ENCODE measurements at regions not wholly inside any gene's neighbourhood (a gene's known extent, or its start where the extent isn't known, plus 50 kb on each side); places are given as distances from the start of the nearest gene placed in this dataset.

GRCh38 chr9:24953070-24953469 is 407.4 kb upstream of the IZUMO3 start:
- dilution Hi-C loops (cut with HindIII; ENCODE audit: low sequenced_read_pairs, unreplicated experiment) = no loop called here
- H3K18ac ChIP-seq (ENCODE audit: low read depth, low read length) = no peak overlapping the region
- H3K9me1 ChIP-seq (ENCODE audit: insufficient read depth, low read length) = no peaks in the 10 kb centered on the region
- no peak overlapping the region for H3K14ac ChIP-seq (replicated peaks; ENCODE audit: low read depth, low read length)
- no peaks in the 10 kb centered on the region for H3K36me3 ChIP-seq (ENCODE audit: control insufficient read depth, insufficient read depth, low read length)
- in situ Hi-C loops (cut with MboI; ENCODE audit: low sequenced_read_pairs) = no loop called here
- no peaks in the 10 kb centered on the region for H4K20me1 ChIP-seq (ENCODE audit: insufficient read depth, low read length)
- no peak overlapping the region for H2AFZ ChIP-seq (replicated peaks; ENCODE audit: low read length, poor library complexity)
- BruUV-seq (replicated peaks) = no TSS peak
- H3K4ac ChIP-seq (ENCODE audit: low read depth, low read length) = no peak overlapping the region
- H3K4me1 ChIP-seq (ENCODE audit: control insufficient read depth, insufficient read depth, low read length) = no peaks in the 10 kb centered on the region
- CTCF ChIA-PET = no interaction called here
- H3K9ac ChIP-seq (ENCODE audit: low read depth, low read length) = no peak overlapping the region
- no peak overlapping the region for H2BK20ac ChIP-seq (ENCODE audit: low read depth, low read length)
- no peak overlapping the region for H3K23ac ChIP-seq (ENCODE audit: low read depth, low read length)
- H4K91ac ChIP-seq (ENCODE audit: insufficient read depth, low read depth, low read length) = no peak overlapping the region
- ATAC-seq (ENCODE audit: low read depth) = no peak
- no peak overlapping the region for H2BK120ac ChIP-seq (ENCODE audit: low read depth, low read length)
- WGBS, 2 experiments (ENCODE audit: extremely low coverage in 2 of 2, insufficient read length in 1 of 2) = no CpG with 5 or more reads among the region's 1 CpG
- H3K27ac ChIP-seq (ENCODE audit: insufficient read depth, low read length) = no peak overlapping the region
- H4K5ac ChIP-seq (ENCODE audit: low read depth, low read length) = no peak overlapping the region
- intact Hi-C loops (cut with micrococcal nuclease) = no loop called here
- 0 out of 2 replicates have a peak, but pooled peaks cover 2% of the 10 kb centered on the region for H3K9me3 ChIP-seq (ENCODE audit: control insufficient read depth, insufficient read depth, low read length)
- no peak overlapping the region for H3K4me2 ChIP-seq (ENCODE audit: low read depth, low read length)
- no peak overlapping the region for H2AK5ac ChIP-seq (ENCODE audit: low read depth, low read length)
- no peak overlapping the region for H3K4me3 ChIP-seq (ENCODE audit: insufficient read depth, low read depth, low read length)
- H2BK15ac ChIP-seq (ENCODE audit: low read depth, low read length) = no peak overlapping the region
- H2AK9ac ChIP-seq (replicated peaks; ENCODE audit: low read depth, low read length, poor library complexity) = no peak overlapping the region
- no peak overlapping the region for H3K56ac ChIP-seq (ENCODE audit: extremely low read depth, insufficient read depth, low read length)
- POLR2A ChIA-PET (ENCODE audit: unreplicated experiment) = no interaction called here
- no peak overlapping the region for H4K8ac ChIP-seq (ENCODE audit: low read depth in 2 of 2, low read length in 2 of 2)
- no peaks in the 10 kb centered on the region for H3K79me1 ChIP-seq (ENCODE audit: low read depth in 1 of 2, low read length in 2 of 2)
- TF ChIP-seq RFX5 (IDR thresholded peaks at IDR 0.05; ENCODE audit: low read depth, low read length) (no peak), NFE2L2 (IDR thresholded peaks at IDR 0.05; ENCODE audit: low read depth, low read length) (no peak)
- H2BK5ac ChIP-seq (ENCODE audit: low read depth, low read length, poor library complexity, severe bottlenecking) = no peak overlapping the region
- no peaks in the 10 kb centered on the region for H3K27me3 ChIP-seq (ENCODE audit: control insufficient read depth, insufficient read depth, low read length)
- DNase-seq = no peak

All from IMR-90 (cell line).